IMR-90 (cell line): ENCODE measurements at regions not wholly inside any gene's neighbourhood (a gene's known extent, or its start where the extent isn't known, plus 50 kb on each side); places are given as distances from the start of the nearest gene placed in this dataset.

Experiments used
- ATAC-seq: fragments of 200-7000 bp; cut with Tn5 transposase; 2 replicates; pipeline ENCODE4 v1.9.1; 2020; ENCODE audit warnings: low read depth, mild to moderate bottlenecking, moderate library complexity
- BruUV-seq: library from RNA; stranded (reverse); fragments of 400-500 nt; replicated peaks from 2 replicates; lab custom pipeline; 2021; lab: Mats Ljungman, UMichigan
- CTCF ChIA-PET: fragments of 300-600 bp; formaldehyde crosslinking; extraction: SDS; loops from one replicate; lab custom pipeline; 2021; ENCODE audit warnings: antibody characterized with exemption; lab: Yijun Ruan, JAX
- POLR2A ChIA-PET: fragments of 300-600 bp; sonication (Branson Sonifier 250); formaldehyde crosslinking; loops from one replicate; lab custom pipeline; 2022; ENCODE audit warnings: antibody characterized with exemption; ENCODE audit not compliant: unreplicated experiment; lab: Charles Lee
- DNase-seq: peaks from one replicate; pipeline ENCODE4 v3.0.0; 2013
- H2AFZ ChIP-seq: replicated peaks from 2 replicates; pipeline ENCODE3; 2013; ENCODE audit warnings: low read length, mild to moderate bottlenecking; ENCODE audit not compliant: poor library complexity
- H2AK5ac ChIP-seq: 2 replicates; pipeline ENCODE4 v1.6.1; 2013; ENCODE audit warnings: low read depth, low read length, inconsistent platforms
- H2AK9ac ChIP-seq: replicated peaks from 2 replicates; pipeline ENCODE3; 2013; ENCODE audit warnings: mild to moderate bottlenecking, low read depth, low read length, moderate library complexity; ENCODE audit not compliant: poor library complexity
- H2BK120ac ChIP-seq: 2 replicates; pipeline ENCODE4 v1.6.1; 2013; ENCODE audit warnings: low read depth, low read length, inconsistent platforms
- H2BK15ac ChIP-seq: 3 replicates; pipeline ENCODE4 v1.6.1; 2013; ENCODE audit warnings: low read depth, low read length, inconsistent platforms
- H2BK20ac ChIP-seq: 2 replicates; pipeline ENCODE4 v1.6.1; 2013; ENCODE audit warnings: low read depth, mild to moderate bottlenecking, inconsistent platforms, low read length, moderate library complexity
- H2BK5ac ChIP-seq: 2 replicates; pipeline ENCODE4 v1.6.1; 2013; ENCODE audit warnings: mild to moderate bottlenecking, low read depth, low read length, inconsistent platforms; ENCODE audit not compliant: poor library complexity, severe bottlenecking
- H3K14ac ChIP-seq: replicated peaks from 2 replicates; pipeline ENCODE4 v1.6.1; 2013; ENCODE audit warnings: low read depth, low read length, inconsistent platforms
- H3K18ac ChIP-seq: 2 replicates; pipeline ENCODE4 v1.6.1; 2013; ENCODE audit warnings: low read depth, low read length, control low read depth
- H3K23ac ChIP-seq: 2 replicates; pipeline ENCODE4 v1.6.1; 2013; ENCODE audit warnings: low read depth, low read length, inconsistent platforms
- H3K27ac ChIP-seq: 2 replicates; pipeline ENCODE4 v1.5.1; 2013; ENCODE audit warnings: mild to moderate bottlenecking, control low read depth, low read length; ENCODE audit not compliant: insufficient read depth
- H3K27me3 ChIP-seq: 2 replicates; pipeline ENCODE4 v1.6.1; 2013; ENCODE audit warnings: low read length; ENCODE audit not compliant: control insufficient read depth, insufficient read depth
- H3K36me3 ChIP-seq: 2 replicates; pipeline ENCODE4 v1.6.1; 2013; ENCODE audit warnings: low read length, mixed read lengths; ENCODE audit not compliant: control insufficient read depth, insufficient read depth
- H3K4ac ChIP-seq: 2 replicates; pipeline ENCODE4 v1.6.1; 2013; ENCODE audit warnings: low read depth, low read length, inconsistent platforms
- H3K4me1 ChIP-seq: 2 replicates; pipeline ENCODE4 v1.6.1; 2013; ENCODE audit warnings: low read length, mixed read lengths; ENCODE audit not compliant: control insufficient read depth, insufficient read depth
- H3K4me2 ChIP-seq: 2 replicates; pipeline ENCODE4 v1.6.1; 2013; ENCODE audit warnings: low read depth, mild to moderate bottlenecking, control low read depth, low read length, moderate library complexity
- H3K4me3 ChIP-seq: 2 replicates; pipeline ENCODE4 v1.5.1; 2013; ENCODE audit warnings: low read depth, mild to moderate bottlenecking, control low read depth, low read length, moderate library complexity; ENCODE audit not compliant: insufficient read depth
- H3K56ac ChIP-seq: 2 replicates; pipeline ENCODE4 v1.6.1; 2013; ENCODE audit warnings: low read length, inconsistent platforms; ENCODE audit not compliant: insufficient read depth; ENCODE audit errors: extremely low read depth
- H3K79me1 ChIP-seq, 2 experiments: 2 replicates each; pipeline ENCODE4 v1.6.1; 2013; ENCODE audit warnings: low read length in 2 of 2, inconsistent platforms in 1 of 2, low read depth in 1 of 2
- H3K9ac ChIP-seq: 2 replicates; pipeline ENCODE4 v1.6.1; 2013; ENCODE audit warnings: low read depth, low read length, control low read depth
- H3K9me1 ChIP-seq: 2 replicates; pipeline ENCODE4 v1.6.1; 2013; ENCODE audit warnings: low read length, inconsistent platforms; ENCODE audit not compliant: insufficient read depth
- H3K9me3 ChIP-seq: 2 replicates; pipeline ENCODE4 v1.6.1; 2013; ENCODE audit warnings: low read length; ENCODE audit not compliant: control insufficient read depth, insufficient read depth
- H4K20me1 ChIP-seq: 2 replicates; pipeline ENCODE4 v1.6.1; 2013; ENCODE audit warnings: low read length, inconsistent platforms; ENCODE audit not compliant: insufficient read depth
- H4K5ac ChIP-seq: 2 replicates; pipeline ENCODE4 v1.6.1; 2013; ENCODE audit warnings: mild to moderate bottlenecking, low read depth, low read length, control low read depth
- H4K8ac ChIP-seq, 2 experiments: 2 replicates each; pipeline ENCODE4 v1.6.1; 2013; ENCODE audit warnings: low read depth in 2 of 2, low read length in 2 of 2, control low read depth in 1 of 2, inconsistent platforms in 1 of 2
- H4K91ac ChIP-seq: 2 replicates; pipeline ENCODE4 v1.6.1; 2013; ENCODE audit warnings: low read depth, low read length, inconsistent platforms; ENCODE audit not compliant: insufficient read depth
- CHD1 ChIP-seq: IDR thresholded peaks from 2 replicates; pipeline ENCODE4 v1.6.1; 2012; ENCODE audit warnings: low read depth, low read length, improper control_type of control experiment
- ELK1 ChIP-seq: fragments of 150-350 bp; IDR thresholded peaks from 2 replicates; pipeline ENCODE4 v1.6.1; 2016; ENCODE audit warnings: low read depth, mild to moderate bottlenecking, low read length, moderate library complexity, borderline replicate concordance
- FOS ChIP-seq: fragments of 150-350 bp; IDR thresholded peaks from 2 replicates; pipeline ENCODE4 v1.6.1; 2016; ENCODE audit warnings: low read depth, low read length
- MAZ ChIP-seq: IDR thresholded peaks from 2 replicates; pipeline ENCODE4 v1.6.1; 2012; ENCODE audit warnings: low read depth, mild to moderate bottlenecking, low read length, improper control_type of control experiment, moderate library complexity, borderline replicate concordance
- MXI1 ChIP-seq: IDR thresholded peaks from 2 replicates; pipeline ENCODE4 v1.6.1; 2012; ENCODE audit warnings: low read depth, mild to moderate bottlenecking, low read length, moderate library complexity, borderline replicate concordance
- RCOR1 ChIP-seq: IDR thresholded peaks from 2 replicates; pipeline ENCODE4 v1.6.1; 2012; ENCODE audit warnings: mild to moderate bottlenecking, low read length, improper control_type of control experiment; ENCODE audit not compliant: insufficient replicate concordance
- RFX5 ChIP-seq: IDR thresholded peaks from 2 replicates; pipeline ENCODE4 v1.8.0; 2012; ENCODE audit warnings: low read depth, mild to moderate bottlenecking, low read length, moderate library complexity
- WGBS, 2 experiments: methylation state at CpG; one replicate each; pipeline versions ENCODE4 v1.1.5 to v1.1.7; 2013; ENCODE audit warnings: missing lambda C conversion rate in 2 of 2; ENCODE audit not compliant: insufficient read length in 1 of 2; ENCODE audit errors: extremely low coverage in 2 of 2; 5-methylcytosine and 5-hydroxymethylcytosine counted together
- dilution Hi-C: fragments of 300-500 bp; cut with HindIII; formaldehyde crosslinking; loops from one replicate; pipeline ENCODE4 v1.14.3; 2018; ENCODE audit warnings: low sequenced_read_pairs; ENCODE audit not compliant: unreplicated experiment
- in situ Hi-C: fragments of 300-500 bp; cut with MboI; formaldehyde crosslinking; loops from 3 replicates; pipeline ENCODE4 v1.14.3; 2019; ENCODE audit warnings: low sequenced_read_pairs, inconsistent platforms, mixed read lengths
- intact Hi-C: fragments of 100-400 bp; cut with micrococcal nuclease; formaldehyde crosslinking; loops from 2 replicates; pipeline ENCODE4 v1.10.0; 2022

GRCh38 chr4:141328560-141329173, 108.0 kb downstream of the ZNF330 start:
- Histone ChIP-seq H4K91ac (peak overlapping the region; percentile 23; the same call in 1 of the 2 replicates), H2BK5ac (peak overlapping the region; percentile 63), H3K9ac (no peak overlapping the region), H2BK20ac (peak overlapping the region; percentile 46; the same call in 1 of the 2 replicates), H3K18ac (peak overlapping the region; percentile 90; the same call in 1 of the 2 replicates), H3K36me3 (no peaks in the 10 kb centered on the region), H3K9me3 (no peaks in the 10 kb centered on the region), H3K4ac (no peak overlapping the region), H2AFZ (no peak overlapping the region), H2AK5ac (no peak overlapping the region), H3K4me1 (peaks cover 13% of the 10 kb centered on the region), H2BK15ac (no peak overlapping the region), H3K23ac (no peak overlapping the region), H3K56ac (no peak overlapping the region), H4K20me1 (no peaks in the 10 kb centered on the region), H4K5ac (peak overlapping the region; percentile 86; the same call in 1 of the 2 replicates), H4K8ac (peak overlapping the region; percentile 39 to 79; a peak in 1 of 4 replicates), H3K4me3 (no peak overlapping the region), H3K14ac (0 out of 2 replicates have a peak overlapping the region, but pooled peaks have one; percentile 7), H3K4me2 (peak overlapping the region; percentile 40; the same call in 1 of the 2 replicates), H3K9me1 (no peaks in the 10 kb centered on the region), H3K27ac (peak overlapping the region; percentile 25; the same call in 1 of the 2 replicates), H3K27me3 (no peaks in the 10 kb centered on the region), H3K79me1 (no peaks in the 10 kb centered on the region), H2BK120ac (no peak overlapping the region), H2AK9ac (no peak overlapping the region)
- intact Hi-C loops (no loop called here), in situ Hi-C loops (loop anchor here (25.0 kb wide), 2 partner anchors 784 to 1509 kb away; partner anchors contain the start of gene INPP4B), dilution Hi-C loops (no loop called here)
- DNase-seq (no peak), ATAC-seq (peak; percentile 51)
- TF ChIP-seq RFX5 (no peak), FOS (no peak), CHD1 (no peak), ELK1 (no peak), MXI1 (no peak), RCOR1 (no peak), MAZ (no peak)
- ChIA-PET POLR2A (interaction anchor here (1.4 kb wide), 1 partner anchor 9 kb away, joined by 4 read pairs; no protein-coding TSS in a partner anchor), CTCF (interaction anchor here (0.7 to 1.0 kb wide), 2 partner anchors 21 to 230 kb away, joined by 3 read pairs; no protein-coding TSS in a partner anchor)
- no CpG with 5 or more reads among the region's 6 CpGs for WGBS, 2 experiments
- BruUV-seq = no TSS peak
